Pulmonary artery endothelial cell (primary cell): ENCODE measurements at regions not wholly inside any gene's neighbourhood (a gene's known extent, or its start where the extent isn't known, plus 50 kb on each side); places are given as distances from the start of the nearest gene placed in this dataset.
"Not testable (repeated sequence)": the region's sequence is repeated elsewhere in the genome, so short reads cannot be mapped to it uniquely, and the experiment has no call there.

Source experiments
- DNase-seq: peaks from one replicate; pipeline ENCODE4 v3.0.0-alpha.2; 2011; ENCODE audit warnings: low read depth, low spot score

DNA sequence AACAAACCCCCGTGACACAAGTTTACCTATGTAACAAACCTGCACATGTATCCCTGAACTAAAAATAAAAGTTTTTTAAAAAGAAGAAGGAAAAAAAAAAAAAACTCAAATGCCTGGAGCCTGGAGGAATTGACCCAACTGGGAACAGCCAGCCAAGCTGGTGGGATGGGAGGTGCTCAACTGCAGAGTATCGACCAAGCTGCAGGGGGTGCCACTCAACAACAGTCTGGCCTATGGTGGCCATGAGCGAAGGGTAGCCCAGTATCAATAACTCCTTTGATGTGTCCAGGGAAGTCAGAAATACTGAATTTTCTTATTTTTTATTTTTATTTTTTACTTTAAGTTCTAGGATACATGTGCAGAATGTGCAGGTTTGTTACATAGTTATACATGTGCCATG lies 310.3 kb upstream of the DLGAP1 start:
- no peak for DNase-seq

- DNase-seq = no peak
Measured at GRCh38 chr18:4762330-4762729, 307.2 kb upstream of the DLGAP1 start.

- DNase-seq = no peak
Measured at GRCh38 chr18:4758980-4759379, 303.9 kb upstream of the DLGAP1 start.

GRCh38 chr18:4755848-4756247 lies 300.7 kb upstream of the DLGAP1 start:
- no peak for DNase-seq

DNA sequence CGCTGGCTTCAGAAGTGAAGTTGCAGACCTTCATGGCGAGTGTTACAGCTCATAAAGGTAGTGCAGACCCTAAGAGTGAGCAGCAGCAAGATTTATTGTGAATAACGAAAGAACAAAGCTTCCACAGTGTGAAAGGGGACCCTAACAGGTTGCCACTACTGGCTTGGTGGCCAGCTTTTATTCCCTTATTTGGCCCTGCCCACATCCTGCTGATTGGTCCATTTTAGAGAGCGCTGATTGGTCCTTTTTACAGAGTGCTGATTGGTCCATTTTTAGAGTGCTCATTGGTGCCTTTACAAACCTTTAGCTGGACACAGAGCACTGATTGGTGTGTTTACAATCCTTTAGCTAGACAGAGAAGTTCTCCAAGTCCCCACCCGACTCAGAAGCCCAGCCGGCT lies 298.0 kb upstream of the DLGAP1 start:
- not testable (repeated sequence) for DNase-seq

GRCh38 chr18:4751523-4751922 lies 296.4 kb upstream of the DLGAP1 start:
- no peak for DNase-seq

GRCh38 chr18:4750393-4751346 lies 295.6 kb upstream of the DLGAP1 start:
- DNase-seq = no peak

DNA sequence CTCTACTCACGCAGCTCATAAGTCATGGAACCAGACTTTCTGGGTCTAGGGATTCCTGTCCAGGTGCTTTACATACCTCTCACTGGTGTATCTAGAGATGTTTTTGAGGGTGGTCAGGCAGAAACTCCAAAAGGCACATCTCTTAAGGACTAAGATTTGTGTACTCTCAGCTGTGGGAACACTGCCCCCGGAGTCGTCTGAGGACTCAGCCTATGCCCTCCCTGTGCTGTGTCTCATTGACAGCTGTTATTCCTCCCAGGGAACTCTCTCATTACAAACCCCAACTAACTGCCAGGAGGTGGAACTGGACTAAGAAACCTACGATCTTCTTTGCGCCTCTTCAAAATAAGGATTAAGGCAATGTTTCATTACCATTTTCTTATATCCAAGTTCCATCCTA lies 293.9 kb upstream of the DLGAP1 start:
- DNase-seq = no peak

DNA sequence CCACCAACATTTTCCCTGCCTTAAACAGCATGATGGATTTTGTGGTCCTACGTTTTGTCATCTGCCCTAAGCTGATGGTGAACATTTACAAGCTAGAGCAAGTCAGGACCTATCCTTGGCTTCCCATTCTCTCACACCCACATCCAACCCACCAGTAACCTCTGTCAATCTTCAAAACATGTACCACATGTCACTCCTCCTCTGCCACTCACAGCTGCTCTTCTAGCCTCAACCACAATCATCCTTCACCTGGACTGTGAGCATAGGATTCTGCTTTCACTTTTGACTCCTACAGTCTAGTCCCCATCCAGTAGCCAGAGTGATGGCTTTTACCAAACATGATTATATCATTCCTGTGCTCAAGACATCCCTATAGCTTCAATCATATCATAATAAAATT lies 279.8 kb upstream of the DLGAP1 start:
- DNase-seq = no peak

GRCh38 chr18:4734021-4734420 lies 278.9 kb upstream of the DLGAP1 start:
- no peak for DNase-seq

GRCh38 chr18:4721545-4721944 lies 266.4 kb upstream of the DLGAP1 start:
- DNase-seq = no peak

GRCh38 chr18:4720518-4720917 lies 265.4 kb upstream of the DLGAP1 start:
- DNase-seq = no peak

GRCh38 chr18:4705894-4706293 lies 250.8 kb upstream of the DLGAP1 start:
- no peak for DNase-seq

DNA sequence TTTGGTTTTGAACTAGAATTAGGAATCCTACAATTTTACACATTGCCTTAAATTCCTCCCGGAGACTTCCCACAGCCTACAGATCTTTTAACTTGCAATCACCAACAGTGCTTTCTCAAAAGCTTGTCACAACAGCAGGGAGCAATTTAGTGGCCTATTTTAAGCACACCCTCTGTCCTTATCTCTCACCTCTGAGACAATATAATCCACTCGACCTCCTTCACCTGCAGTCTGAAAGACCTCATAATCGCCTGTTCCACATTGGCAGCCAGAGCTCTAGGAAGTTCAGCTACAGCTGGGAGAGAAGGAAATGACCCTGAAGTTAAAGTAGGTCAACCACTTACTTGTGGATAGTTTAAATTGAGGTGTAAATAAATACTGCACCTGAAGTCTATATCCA lies 249.7 kb upstream of the DLGAP1 start:
- no peak for DNase-seq

DNA sequence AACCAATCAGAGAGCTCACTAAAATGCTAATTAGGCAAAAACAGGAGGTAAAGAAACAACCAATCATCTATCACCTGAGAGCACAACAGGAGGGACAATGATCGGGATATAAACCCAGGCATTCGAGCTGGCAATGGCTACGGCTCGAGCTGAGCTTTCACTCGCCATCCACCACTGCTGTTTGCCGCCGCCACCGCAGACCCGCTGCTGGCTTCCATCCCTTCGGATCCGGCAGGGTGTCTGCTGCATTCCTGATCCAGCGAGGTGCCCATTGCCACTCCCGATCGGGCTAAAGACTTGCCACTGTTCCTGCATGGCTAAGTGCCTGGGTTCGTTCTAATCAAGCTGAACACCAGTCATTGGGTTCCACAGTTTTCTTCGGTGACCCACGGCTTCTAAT lies 236.7 kb upstream of the DLGAP1 start:
- no peak for DNase-seq

- not testable (repeated sequence) for DNase-seq
Measured at GRCh38 chr18:4678685-4679084, 223.6 kb upstream of the DLGAP1 start.

GRCh38 chr18:4677006-4677405 lies 221.9 kb upstream of the DLGAP1 start:
- no peak for DNase-seq

DNA sequence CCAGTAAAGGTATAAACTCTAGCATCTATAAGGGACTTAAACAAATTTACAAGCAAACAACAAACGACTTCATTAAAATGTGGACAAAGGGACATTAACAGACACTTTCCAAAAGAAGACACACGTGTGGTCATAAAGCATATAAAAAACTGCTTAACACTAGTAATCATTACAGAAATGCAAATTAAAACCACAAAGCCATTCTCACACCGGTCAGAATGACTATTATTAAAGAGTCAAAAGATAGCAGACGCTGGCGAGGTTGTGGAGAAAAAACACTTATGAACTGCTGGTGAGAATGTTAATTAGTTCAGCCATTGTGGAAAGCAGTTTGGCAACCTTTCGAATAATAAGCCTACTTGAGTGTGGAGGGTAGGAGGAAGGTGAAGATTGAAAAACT lies 217.1 kb upstream of the DLGAP1 start:
- no peak for DNase-seq

GRCh38 chr18:4658804-4659203 lies 203.7 kb upstream of the DLGAP1 start:
- DNase-seq = no peak

- no peak for DNase-seq
Measured at GRCh38 chr18:4653418-4653817, 198.3 kb upstream of the DLGAP1 start.

- no peak for DNase-seq
Measured at GRCh38 chr18:4641771-4642368, 186.8 kb upstream of the DLGAP1 start.

- DNase-seq = no peak
Measured at GRCh38 chr18:4640349-4641012, 185.4 kb upstream of the DLGAP1 start.
